Lower leg skin (tissue), 4 donors: ENCODE measurements at regions not wholly inside any gene's neighbourhood (a gene's known extent, or its start where the extent isn't known, plus 50 kb on each side); places are given as distances from the start of the nearest gene placed in this dataset.

Source experiments
- DNase-seq, 2 donors: peaks; one replicate each; pipeline ENCODE4 v3.0.0-alpha.2; 2019; ENCODE audit warnings: low spot score in 2 of 2
- H3K4me3 ChIP-seq: fragments of 200-600 bp; sonication (generic); 2 replicates; pipeline ENCODE4 v1.5.1; 2017; ENCODE audit warnings: mild to moderate bottlenecking, low read depth; ENCODE audit not compliant: poor library complexity, severe bottlenecking
- CTCF ChIP-seq, 3 donors: fragments of 450-650 bp; IDR thresholded peaks; one replicate each; pipeline ENCODE4 v1.5.1; 2016; ENCODE audit warnings: antibody characterized with exemption in 3 of 3, mild to moderate bottlenecking in 3 of 3, moderate library complexity in 2 of 3
- POLR2A ChIP-seq, 2 donors: fragments of 450-650 bp; IDR thresholded peaks; one replicate each; pipeline ENCODE4 v1.6.1; 2016 to 2017; ENCODE audit warnings: antibody characterized with exemption in 2 of 2, mild to moderate bottlenecking in 1 of 2, moderate library complexity in 1 of 2
- WGBS, 2 donors: methylation state at CpG; one replicate each; pipeline ENCODE4 v1.1.5; 2018; 5-methylcytosine and 5-hydroxymethylcytosine counted together
- intact Hi-C: fragments of 100-400 bp; cut with DNase I; formaldehyde crosslinking; loops from one replicate; pipeline ENCODE4 v1.15.0; 2023; ENCODE audit warnings: low total_unique reads

DNA sequence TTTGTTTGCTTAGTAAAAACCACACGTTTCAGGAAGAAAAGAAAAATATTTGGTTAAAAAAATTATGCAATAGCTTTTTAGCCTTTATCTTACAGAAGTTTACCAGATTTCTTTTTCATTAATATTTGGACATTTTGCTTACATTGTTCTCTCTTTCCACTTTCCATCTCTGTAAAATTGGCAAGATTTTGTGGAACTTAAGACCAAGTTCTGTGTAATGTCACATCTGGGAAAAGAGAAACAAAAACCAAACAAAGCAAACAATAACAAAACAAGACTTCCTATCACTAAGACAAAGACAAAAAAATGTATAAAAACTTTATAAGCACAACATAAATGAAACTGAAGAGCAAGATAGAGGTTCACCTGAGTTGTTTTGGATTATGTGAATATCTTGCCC is 1392.1 kb upstream of the CELF4 start:
- 23 to 35% methylated on average over 1 of the region's 1 CpG for WGBS, 2 donors
- intact Hi-C loops, result no loop called here
- TF ChIP-seq POLR2A (IDR thresholded peaks at IDR 0.05) (no peak), CTCF (IDR thresholded peaks at IDR 0.05) (no peak)
- H3K4me3 ChIP-seq, result no peak overlapping the region
- no peak for DNase-seq

GRCh38 chr18:38956068-38956467 is 1390.5 kb upstream of the CELF4 start:
- TF ChIP-seq POLR2A (IDR thresholded peaks at IDR 0.05) (no peak), CTCF (IDR thresholded peaks at IDR 0.05) (no peak)
- H3K4me3 ChIP-seq, result no peak overlapping the region
- WGBS, 2 donors, result 76 to 78% methylated on average over 3 of the region's 3 CpGs
- no peak for DNase-seq
- intact Hi-C loops, result no loop called here

GRCh38 chr18:38951633-38952032 is 1386.0 kb upstream of the CELF4 start:
- intact Hi-C loops, result no loop called here
- WGBS, 2 donors, result 82 to 85% methylated on average over 2 of the region's 2 CpGs
- no peak for TF ChIP-seq CTCF (IDR thresholded peaks at IDR 0.05)
- TF ChIP-seq POLR2A (IDR thresholded peaks at IDR 0.05), result no peak
- DNase-seq, result no peak
- no peak overlapping the region for H3K4me3 ChIP-seq

GRCh38 chr18:38948436-38948835 is 1382.8 kb upstream of the CELF4 start:
- H3K4me3 ChIP-seq, result no peak overlapping the region
- intact Hi-C loops, result no loop called here
- WGBS, 2 donors, result 61 to 65% methylated on average over 2 of the region's 2 CpGs
- no peak for TF ChIP-seq POLR2A (IDR thresholded peaks at IDR 0.05)
- no peak for TF ChIP-seq CTCF (IDR thresholded peaks at IDR 0.05)
- DNase-seq, result no peak

GRCh38 chr18:38944446-38945024 is 1378.9 kb upstream of the CELF4 start:
- WGBS, 2 donors, result 85 to 88% methylated on average over 17 to 28 of the region's 28 CpGs
- DNase-seq, result no peak
- intact Hi-C loops, result no loop called here
- H3K4me3 ChIP-seq, result no peak overlapping the region
- TF ChIP-seq CTCF (IDR thresholded peaks at IDR 0.05), result no peak
- TF ChIP-seq POLR2A (IDR thresholded peaks at IDR 0.05), result no peak
